ENCODE measurements at regions not wholly inside any gene's neighbourhood (a gene's known extent, or its start where the extent isn't known, plus 50 kb on each side); places are given as distances from the start of the nearest gene placed in this dataset.

GRCh38 chr12:84495711-84496110 is 416.9 kb downstream of the SLC6A15 start:
- no peak overlapping the region for H3K4me3 ChIP-seq (ENCODE audit: control extremely low read depth in 1 of 5, extremely low read depth in 1 of 5, insufficient read depth in 1 of 5, low read depth in 2 of 5, low read length in 4 of 5)
- no peaks in the 10 kb centered on the region for H3K27me3 Mint-ChIP-seq
- no peaks in the 10 kb centered on the region for H4K20me1 ChIP-seq (ENCODE audit: control insufficient read depth, insufficient read depth, low read length, poor library complexity, severe bottlenecking)
- CTCF ChIA-PET, result no interaction called here
- H3K36me3 ChIP-seq (replicated peaks in 1 of 2; ENCODE audit: control extremely low read depth in 1 of 2, control insufficient read depth in 1 of 2, extremely low read depth in 1 of 2, insufficient read depth in 2 of 2, low read length in 1 of 2), result no peaks in the 10 kb centered on the region
- POLR2A ChIA-PET, result no interaction called here
- no peaks in the 10 kb centered on the region for H3K4me1 Mint-ChIP-seq
- no peaks in the 10 kb centered on the region for H3K9me3 Mint-ChIP-seq (ENCODE audit: insufficient read depth)
- H3K9ac ChIP-seq (ENCODE audit: low read length), result no peak overlapping the region
- no peaks in the 10 kb centered on the region for H3K27me3 ChIP-seq (replicated peaks in 1 of 4; ENCODE audit: control extremely low read depth in 1 of 4, control insufficient read depth in 3 of 4, insufficient read depth in 4 of 4, low read length in 3 of 4)
- H3K4me2 ChIP-seq (replicated peaks; ENCODE audit: low read depth, low read length, poor library complexity, severe bottlenecking), result no peak overlapping the region
- no peaks in the 10 kb centered on the region for H3K79me2 ChIP-seq (ENCODE audit: control insufficient read depth, insufficient read depth, low read length)
- WGBS (ENCODE audit: insufficient coverage), result 100% methylated on average over 1 of the region's 2 CpGs
- ATAC-seq (ENCODE audit: low read depth), result no peak
- H3K27ac Mint-ChIP-seq, result no peak overlapping the region
- H3K27ac ChIP-seq (ENCODE audit: low read length in 2 of 2), result no peak overlapping the region
- intact Hi-C loops (cut with micrococcal nuclease), result no loop called here
- H3K9me3 ChIP-seq (ENCODE audit: control extremely low read depth in 1 of 3, control insufficient read depth in 2 of 3, insufficient read depth in 1 of 3, low read length in 2 of 3), result no peaks in the 10 kb centered on the region
- TF ChIP-seq CTCF (IDR thresholded peaks at IDR 0.05) (no peak), EZH2 (IDR thresholded peaks at IDR 0.05; ENCODE audit: borderline replicate concordance, insufficient read depth, low read depth, low read length, poor library complexity, severe bottlenecking) (no peak)
- no peak overlapping the region for H3K4me3 Mint-ChIP-seq
- H2AFZ ChIP-seq (ENCODE audit: insufficient read depth, low read depth, low read length, poor library complexity, severe bottlenecking), result no peak overlapping the region
- DNase-seq, result no peak
- no peaks in the 10 kb centered on the region for H3K4me1 ChIP-seq (ENCODE audit: control insufficient read depth in 2 of 2, insufficient read depth in 2 of 2, low read length in 2 of 2)

GRCh38 chr12:84492351-84492883 is 420.2 kb downstream of the SLC6A15 start:
- no peak for DNase-seq
- POLR2A ChIA-PET, result no interaction called here
- CTCF ChIA-PET, result no interaction called here
- Histone ChIP-seq H3K4me1 (ENCODE audit: control insufficient read depth in 2 of 2, insufficient read depth in 2 of 2, low read length in 2 of 2) (no peaks in the 10 kb centered on the region), H3K36me3 (replicated peaks in 1 of 2; ENCODE audit: control extremely low read depth in 1 of 2, control insufficient read depth in 1 of 2, extremely low read depth in 1 of 2, insufficient read depth in 2 of 2, low read length in 1 of 2) (no peaks in the 10 kb centered on the region), H4K20me1 (ENCODE audit: control insufficient read depth, insufficient read depth, low read length, poor library complexity, severe bottlenecking) (no peaks in the 10 kb centered on the region), H3K4me3 (ENCODE audit: control extremely low read depth in 1 of 5, extremely low read depth in 1 of 5, insufficient read depth in 1 of 5, low read depth in 2 of 5, low read length in 4 of 5) (no peak overlapping the region), H2AFZ (ENCODE audit: insufficient read depth, low read depth, low read length, poor library complexity, severe bottlenecking) (no peak overlapping the region), H3K27ac (ENCODE audit: low read length in 2 of 2) (no peak overlapping the region), H3K9me3 (ENCODE audit: control extremely low read depth in 1 of 3, control insufficient read depth in 2 of 3, insufficient read depth in 1 of 3, low read length in 2 of 3) (no peaks in the 10 kb centered on the region), H3K27me3 (replicated peaks in 1 of 4; ENCODE audit: control extremely low read depth in 1 of 4, control insufficient read depth in 3 of 4, insufficient read depth in 4 of 4, low read length in 3 of 4) (no peaks in the 10 kb centered on the region), H3K4me2 (replicated peaks; ENCODE audit: low read depth, low read length, poor library complexity, severe bottlenecking) (no peak overlapping the region), H3K9ac (ENCODE audit: low read length) (no peak overlapping the region), H3K79me2 (ENCODE audit: control insufficient read depth, insufficient read depth, low read length) (no peaks in the 10 kb centered on the region)
- Mint-ChIP-seq H3K27ac (no peak overlapping the region), H3K4me3 (no peak overlapping the region), H3K4me1 (no peaks in the 10 kb centered on the region), H3K9me3 (ENCODE audit: insufficient read depth) (no peaks in the 10 kb centered on the region), H3K27me3 (no peaks in the 10 kb centered on the region)
- no peak for ATAC-seq (ENCODE audit: low read depth)
- TF ChIP-seq CTCF (IDR thresholded peaks at IDR 0.05) (no peak), EZH2 (IDR thresholded peaks at IDR 0.05; ENCODE audit: borderline replicate concordance, insufficient read depth, low read depth, low read length, poor library complexity, severe bottlenecking) (no peak)
- intact Hi-C loops (cut with micrococcal nuclease), result no loop called here
- 81% methylated on average over 3 of the region's 3 CpGs for WGBS (ENCODE audit: insufficient coverage)

Data from B cell (primary cell).